ENCODE measurements at regions not wholly inside any gene's neighbourhood (a gene's known extent, or its start where the extent isn't known, plus 50 kb on each side); places are given as distances from the start of the nearest gene placed in this dataset.

- Mint-ChIP-seq H3K27ac (no peak overlapping the region), H3K4me1 (no peaks in the 10 kb centered on the region), H3K27me3 (no peaks in the 10 kb centered on the region), H3K36me3 (ENCODE audit: low read depth) (no peaks in the 10 kb centered on the region), H3K4me3 (no peak overlapping the region), H3K9me3 (no peaks in the 10 kb centered on the region)
- ChIA-PET CTCF (no interaction called here), POLR2A (no interaction called here)
- no peak for DNase-seq
Observed at GRCh38 chr3:99425930-99426329, 212.5 kb upstream of the COL8A1 start.

- Mint-ChIP-seq H3K4me1 (no peaks in the 10 kb centered on the region), H3K27me3 (no peaks in the 10 kb centered on the region), H3K9me3 (no peaks in the 10 kb centered on the region), H3K36me3 (ENCODE audit: low read depth) (no peaks in the 10 kb centered on the region), H3K27ac (no peak overlapping the region), H3K4me3 (no peak overlapping the region)
- ChIA-PET POLR2A (no interaction called here), CTCF (no interaction called here)
- DNase-seq, result no peak
Observed at GRCh38 chr3:99419116-99419515, 219.3 kb upstream of the COL8A1 start.

DNA sequence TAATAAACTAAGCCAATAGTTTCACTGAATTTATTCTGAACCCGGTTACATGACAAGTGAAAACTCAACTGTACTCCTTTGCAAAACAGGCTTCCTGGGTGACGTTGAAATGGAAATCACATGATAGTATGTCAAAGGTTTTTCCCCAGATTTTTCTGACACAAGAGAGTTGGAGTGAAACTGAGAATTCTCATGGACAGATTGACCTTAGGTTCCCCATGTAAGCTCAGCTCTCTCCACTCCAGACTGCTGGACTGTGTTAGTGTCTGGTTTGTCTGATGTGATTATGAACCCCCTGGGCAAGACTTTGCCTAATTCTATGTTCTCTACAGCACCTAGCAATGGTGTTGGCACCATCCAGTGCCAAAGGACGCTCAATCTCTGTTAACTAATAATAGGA, 219.7 kb upstream of the COL8A1 start:
- POLR2A ChIA-PET, result no interaction called here
- Mint-ChIP-seq H3K9me3 (no peaks in the 10 kb centered on the region), H3K27ac (no peak overlapping the region), H3K27me3 (no peaks in the 10 kb centered on the region), H3K36me3 (ENCODE audit: low read depth) (no peaks in the 10 kb centered on the region), H3K4me3 (no peak overlapping the region), H3K4me1 (no peaks in the 10 kb centered on the region)
- no peak for DNase-seq
- CTCF ChIA-PET, result no interaction called here

DNA sequence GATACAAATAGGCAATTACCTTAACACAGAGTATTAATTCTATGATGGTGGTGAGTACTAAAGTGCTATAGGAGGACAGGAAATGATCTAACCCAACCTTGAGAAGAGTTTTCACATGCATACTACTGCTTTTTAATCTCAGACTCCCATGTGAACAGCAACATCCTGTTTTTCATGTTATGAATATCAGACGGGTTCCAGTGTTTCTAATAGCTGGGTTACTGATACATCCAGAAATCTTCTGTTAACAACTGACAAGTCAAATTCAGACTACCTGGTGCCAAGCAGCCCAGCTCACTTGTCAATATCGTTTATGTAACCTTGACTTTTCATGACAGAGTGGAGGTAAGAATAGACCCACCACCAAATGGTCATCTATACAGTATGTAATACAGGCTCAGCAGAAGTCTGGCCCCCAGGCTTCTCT, 220.2 kb upstream of the COL8A1 start:
- Mint-ChIP-seq H3K9me3 (no peaks in the 10 kb centered on the region), H3K36me3 (ENCODE audit: low read depth) (no peaks in the 10 kb centered on the region), H3K27me3 (no peaks in the 10 kb centered on the region), H3K27ac (no peak overlapping the region), H3K4me1 (no peaks in the 10 kb centered on the region), H3K4me3 (no peak overlapping the region)
- CTCF ChIA-PET, result no interaction called here
- POLR2A ChIA-PET, result no interaction called here
- no peak for DNase-seq

GRCh38 chr3:99413504-99413903, 224.9 kb upstream of the COL8A1 start:
- no peak overlapping the region for H3K27ac Mint-ChIP-seq
- no peak for DNase-seq
- no peaks in the 10 kb centered on the region for H3K4me1 Mint-ChIP-seq
- ChIA-PET POLR2A (no interaction called here), CTCF (no interaction called here)
- H3K36me3 Mint-ChIP-seq (ENCODE audit: low read depth), result no peaks in the 10 kb centered on the region
- no peaks in the 10 kb centered on the region for H3K27me3 Mint-ChIP-seq
- H3K9me3 Mint-ChIP-seq, result no peaks in the 10 kb centered on the region
- H3K4me3 Mint-ChIP-seq, result no peak overlapping the region

- H3K4me3 Mint-ChIP-seq, result no peak overlapping the region
- H3K27me3 Mint-ChIP-seq, result no peaks in the 10 kb centered on the region
- no peak overlapping the region for H3K27ac Mint-ChIP-seq
- H3K36me3 Mint-ChIP-seq (ENCODE audit: low read depth), result no peaks in the 10 kb centered on the region
- no peaks in the 10 kb centered on the region for H3K4me1 Mint-ChIP-seq
- no peak for DNase-seq
- ChIA-PET POLR2A (no interaction called here), CTCF (no interaction called here)
- H3K9me3 Mint-ChIP-seq, result no peaks in the 10 kb centered on the region
Observed at GRCh38 chr3:99410789-99411311, 227.5 kb upstream of the COL8A1 start.

DNA sequence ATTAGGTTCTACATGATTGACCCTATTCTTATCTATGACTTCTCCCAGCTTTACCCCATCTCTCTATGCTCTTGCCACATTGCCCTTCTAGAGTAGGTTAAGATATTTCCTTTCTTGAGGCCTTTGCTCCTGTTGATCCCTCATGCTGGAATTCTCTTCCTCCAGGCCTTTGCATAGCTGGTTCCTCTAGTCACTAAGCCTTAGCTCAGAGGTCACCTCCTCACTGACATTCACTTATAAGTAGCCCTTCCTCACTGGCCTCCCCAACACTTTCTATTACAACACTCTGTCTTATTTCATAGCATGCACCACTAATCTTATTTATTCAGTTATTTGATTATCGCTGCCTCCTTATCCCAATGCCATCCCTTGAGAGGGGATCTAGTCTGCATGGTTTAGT, 228.4 kb upstream of the COL8A1 start:
- H3K9me3 Mint-ChIP-seq, result no peaks in the 10 kb centered on the region
- H3K4me3 Mint-ChIP-seq, result no peak overlapping the region
- no peaks in the 10 kb centered on the region for H3K27me3 Mint-ChIP-seq
- no peaks in the 10 kb centered on the region for H3K36me3 Mint-ChIP-seq (ENCODE audit: low read depth)
- DNase-seq, result no peak
- H3K27ac Mint-ChIP-seq, result no peak overlapping the region
- H3K4me1 Mint-ChIP-seq, result no peaks in the 10 kb centered on the region
- ChIA-PET CTCF (no interaction called here), POLR2A (no interaction called here)

GRCh38 chr3:99407257-99407656, 231.1 kb upstream of the COL8A1 start:
- ChIA-PET POLR2A (no interaction called here), CTCF (no interaction called here)
- Mint-ChIP-seq H3K27me3 (no peaks in the 10 kb centered on the region), H3K4me3 (no peak overlapping the region), H3K36me3 (ENCODE audit: low read depth) (no peaks in the 10 kb centered on the region), H3K4me1 (no peaks in the 10 kb centered on the region), H3K9me3 (no peaks in the 10 kb centered on the region), H3K27ac (no peak overlapping the region)
- no peak for DNase-seq

- Mint-ChIP-seq H3K4me1 (no peaks in the 10 kb centered on the region), H3K27me3 (no peaks in the 10 kb centered on the region), H3K27ac (no peak overlapping the region), H3K36me3 (ENCODE audit: low read depth) (no peaks in the 10 kb centered on the region), H3K4me3 (no peak overlapping the region), H3K9me3 (peaks cover 16% of the 10 kb centered on the region)
- CTCF ChIA-PET, result no interaction called here
- POLR2A ChIA-PET, result no interaction called here
- DNase-seq, result no peak
Observed at GRCh38 chr3:99402755-99403154, 235.6 kb upstream of the COL8A1 start.

DNA sequence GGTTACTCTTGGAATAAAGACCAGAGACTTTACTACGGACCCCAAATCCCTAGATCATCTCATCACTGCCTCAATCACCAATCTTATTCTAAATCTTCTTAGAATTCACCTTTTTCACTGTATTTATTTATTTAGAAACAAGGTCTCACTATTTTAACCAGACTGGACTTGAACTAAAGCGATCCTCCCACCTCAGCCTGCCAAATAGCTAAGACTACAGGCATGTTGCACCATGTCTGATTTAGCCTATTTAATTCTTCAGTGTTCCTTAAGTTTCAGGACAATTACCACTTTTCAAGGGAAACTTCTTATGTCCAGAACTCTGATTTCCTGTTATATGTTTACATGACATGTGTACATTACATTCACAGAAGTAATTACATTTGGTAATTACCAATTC, 238.0 kb upstream of the COL8A1 start:
- Mint-ChIP-seq H3K27ac (no peak overlapping the region), H3K4me1 (no peaks in the 10 kb centered on the region), H3K4me3 (no peak overlapping the region), H3K9me3 (peaks cover 19% of the 10 kb centered on the region), H3K36me3 (ENCODE audit: low read depth) (no peaks in the 10 kb centered on the region), H3K27me3 (no peaks in the 10 kb centered on the region)
- CTCF ChIA-PET, result no interaction called here
- POLR2A ChIA-PET, result no interaction called here
- DNase-seq, result no peak

- H3K9me3 Mint-ChIP-seq, result peaks cover 22% of the 10 kb centered on the region
- no peak overlapping the region for H3K4me3 Mint-ChIP-seq
- H3K27me3 Mint-ChIP-seq, result no peaks in the 10 kb centered on the region
- CTCF ChIA-PET, result no interaction called here
- H3K27ac Mint-ChIP-seq, result no peak overlapping the region
- no peaks in the 10 kb centered on the region for H3K36me3 Mint-ChIP-seq (ENCODE audit: low read depth)
- POLR2A ChIA-PET, result no interaction called here
- DNase-seq, result no peak
- H3K4me1 Mint-ChIP-seq, result no peaks in the 10 kb centered on the region
Observed at GRCh38 chr3:99396651-99397275, 241.6 kb upstream of the COL8A1 start.

DNA sequence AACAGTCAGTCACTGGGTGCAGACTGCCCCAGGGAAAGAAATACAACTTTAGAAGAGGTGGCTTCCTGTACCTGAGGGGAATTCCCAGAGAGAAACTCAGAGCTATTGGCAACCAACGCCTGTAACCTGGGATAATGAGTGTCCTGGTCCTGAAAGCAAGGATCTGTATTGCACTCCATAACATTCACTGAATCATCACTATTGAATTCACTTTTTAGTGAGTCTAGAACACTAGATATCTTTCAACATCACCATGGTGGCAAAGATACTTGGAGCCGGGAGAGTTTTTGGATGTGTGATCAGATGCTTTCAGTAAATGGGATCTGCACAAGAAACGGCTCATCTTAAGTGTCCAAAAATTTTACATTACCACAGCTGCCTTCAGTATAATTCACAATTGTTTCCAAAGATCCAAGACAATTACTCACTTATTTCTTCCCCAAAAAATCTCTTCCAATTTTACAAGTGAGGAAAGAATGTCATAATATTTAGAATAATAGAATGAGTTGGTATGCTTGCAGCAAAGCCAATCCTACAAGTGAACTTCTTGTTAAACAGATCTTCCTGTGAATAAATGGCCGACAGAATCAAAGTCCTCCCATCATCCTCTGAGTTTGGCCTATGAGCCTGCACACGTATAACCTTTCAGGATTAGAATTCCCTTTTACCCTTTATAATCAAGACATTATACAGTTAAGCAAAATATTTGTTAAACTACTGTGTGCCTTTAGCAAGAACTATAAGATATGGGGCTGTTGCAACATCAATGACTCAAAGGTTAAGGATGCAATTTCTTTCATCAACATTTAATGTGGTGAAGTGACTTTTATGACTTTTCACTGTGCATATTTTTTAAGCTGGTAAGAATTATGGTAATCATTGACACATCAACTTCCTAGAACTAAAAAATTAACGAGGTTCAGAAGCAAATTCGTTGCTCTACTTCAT, 243.3 kb upstream of the COL8A1 start:
- no peak overlapping the region for H3K4me3 Mint-ChIP-seq
- ChIA-PET CTCF (no interaction called here), POLR2A (no interaction called here)
- H3K27ac Mint-ChIP-seq, result no peak overlapping the region
- no peaks in the 10 kb centered on the region for H3K36me3 Mint-ChIP-seq (ENCODE audit: low read depth)
- H3K4me1 Mint-ChIP-seq, result no peaks in the 10 kb centered on the region
- H3K9me3 Mint-ChIP-seq, result peaks cover 20% of the 10 kb centered on the region
- no peaks in the 10 kb centered on the region for H3K27me3 Mint-ChIP-seq
- DNase-seq, result no peak

DNA sequence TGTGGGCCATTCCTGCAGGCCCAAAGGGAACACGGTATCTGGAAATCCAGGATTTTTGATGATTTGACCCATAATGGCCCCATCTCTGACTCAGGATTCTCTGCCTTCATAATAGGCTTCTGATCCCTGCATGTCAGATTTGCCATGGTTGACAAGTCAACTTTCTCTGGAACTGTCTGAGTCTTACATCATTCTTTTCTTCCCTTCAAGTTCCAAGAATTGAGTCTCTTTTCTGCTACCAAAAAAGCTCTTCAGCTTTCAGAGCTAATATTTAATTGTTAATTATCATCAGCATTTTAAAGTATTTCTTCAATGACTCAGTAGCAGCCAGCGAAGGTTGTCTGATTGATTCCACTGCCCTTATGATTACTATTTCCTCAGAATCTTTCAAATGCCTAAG, 244.4 kb upstream of the COL8A1 start:
- ChIA-PET CTCF (no interaction called here), POLR2A (no interaction called here)
- no peak overlapping the region for H3K4me3 Mint-ChIP-seq
- H3K9me3 Mint-ChIP-seq, result peaks cover 15% of the 10 kb centered on the region
- no peak overlapping the region for H3K27ac Mint-ChIP-seq
- no peaks in the 10 kb centered on the region for H3K27me3 Mint-ChIP-seq
- H3K4me1 Mint-ChIP-seq, result no peaks in the 10 kb centered on the region
- DNase-seq, result no peak
- H3K36me3 Mint-ChIP-seq (ENCODE audit: low read depth), result no peaks in the 10 kb centered on the region

DNA sequence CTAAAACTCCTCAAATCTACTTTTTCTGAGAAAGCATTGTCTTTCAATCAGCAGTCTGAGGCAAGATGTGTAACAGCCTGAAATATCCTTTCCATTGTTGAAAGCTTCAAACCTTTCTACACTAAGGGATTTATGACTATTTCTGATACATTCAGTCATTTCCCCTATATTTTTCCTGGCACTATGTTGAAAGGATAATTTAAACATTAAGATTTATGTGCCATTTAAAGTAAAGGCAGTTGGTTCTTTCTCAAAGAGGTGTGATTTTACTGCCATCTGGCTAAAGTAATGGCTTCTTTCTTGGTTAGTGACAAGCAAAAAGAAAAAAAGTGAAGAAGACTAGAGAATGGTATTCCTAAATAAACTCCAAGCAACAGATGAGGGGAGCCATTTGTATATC, 249.6 kb upstream of the COL8A1 start:
- no peak for DNase-seq
- Mint-ChIP-seq H3K9me3 (peaks cover 3% of the 10 kb centered on the region), H3K27ac (no peak overlapping the region), H3K27me3 (no peaks in the 10 kb centered on the region), H3K4me1 (no peaks in the 10 kb centered on the region), H3K36me3 (ENCODE audit: low read depth) (no peaks in the 10 kb centered on the region), H3K4me3 (no peak overlapping the region)
- POLR2A ChIA-PET, result no interaction called here
- CTCF ChIA-PET, result no interaction called here
